H1 (cell line): ENCODE measurements at regions not wholly inside any gene's neighbourhood (a gene's known extent, or its start where the extent isn't known, plus 50 kb on each side); places are given as distances from the start of the nearest gene placed in this dataset.

ENCODE experiments used
- CHD2 ChIP-seq: IDR thresholded peaks from 2 replicates; pipeline ENCODE4 v1.6.1; 2012; ENCODE audit warnings: low read length, improper control_type of control experiment
- CHD7 ChIP-seq: fragments of 300-600 bp; sonication (generic); IDR thresholded peaks from 2 replicates; pipeline ENCODE4 v1.7.1; 2012; ENCODE audit warnings: low read length, moderate library complexity, mild to moderate bottlenecking, inconsistent platforms; ENCODE audit not compliant: insufficient replicate concordance
- POU5F1 ChIP-seq: IDR thresholded peaks from 2 replicates; pipeline ENCODE4 v1.6.1; 2011; ENCODE audit warnings: low read depth, mild to moderate bottlenecking, low read length, moderate library complexity
- SIRT6 ChIP-seq: IDR thresholded peaks from one replicate; pipeline ENCODE4 v1.7.1; 2012; ENCODE audit warnings: low read length, inconsistent platforms
- SP2 ChIP-seq: IDR thresholded peaks from 2 replicates; pipeline ENCODE4 v1.6.1; 2012; ENCODE audit warnings: mild to moderate bottlenecking, low read length, inconsistent platforms
- SRF ChIP-seq: IDR thresholded peaks from 2 replicates; pipeline ENCODE4 v1.6.1; 2011; ENCODE audit warnings: mild to moderate bottlenecking, low read depth, low read length, moderate library complexity
- SUZ12 ChIP-seq: fragments of 200-600 bp; sonication (generic); IDR thresholded peaks from 2 replicates; pipeline ENCODE4 v1.6.1; 2012; ENCODE audit warnings: mild to moderate bottlenecking, inconsistent platforms, low read length, moderate library complexity, mixed read lengths
- TBP ChIP-seq: IDR thresholded peaks from 2 replicates; pipeline ENCODE4 v1.6.1; 2011; ENCODE audit warnings: low read depth, low read length, improper control_type of control experiment

- TF ChIP-seq CHD7 (no peak), TBP (no peak), SIRT6 (no peak), SUZ12 (no peak), SP2 (no peak), POU5F1 (no peak), SRF (no peak), CHD2 (no peak)
Observed at GRCh38 chr3:82506204-82506603, 744.8 kb upstream of the GBE1 start (continued).
